ENCODE measurements at regions not wholly inside any gene's neighbourhood (a gene's known extent, or its start where the extent isn't known, plus 50 kb on each side); places are given as distances from the start of the nearest gene placed in this dataset.
"Not testable (repeated sequence)": the region's sequence is repeated elsewhere in the genome, so short reads cannot be mapped to it uniquely, and the experiment has no call there.

DNA sequence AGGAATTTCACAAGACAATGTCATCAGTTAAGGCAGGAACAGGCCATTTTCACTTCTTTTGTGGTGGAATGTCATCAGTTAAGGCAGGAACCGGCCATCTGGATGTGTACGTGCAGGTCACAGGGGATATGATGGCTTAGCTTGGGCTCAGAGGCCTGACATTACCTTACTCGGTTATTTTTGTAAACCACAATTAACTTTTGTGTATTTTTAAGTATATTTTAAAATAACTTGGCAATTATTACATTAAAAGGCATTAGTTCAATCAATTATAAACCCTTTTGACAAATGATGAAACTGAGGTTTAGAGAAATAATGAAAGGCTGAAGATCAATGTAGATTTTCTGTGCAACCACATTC, 801.3 kb upstream of the CDH10 start:
- POLR2A ChIA-PET, result not testable (repeated sequence)

DNA sequence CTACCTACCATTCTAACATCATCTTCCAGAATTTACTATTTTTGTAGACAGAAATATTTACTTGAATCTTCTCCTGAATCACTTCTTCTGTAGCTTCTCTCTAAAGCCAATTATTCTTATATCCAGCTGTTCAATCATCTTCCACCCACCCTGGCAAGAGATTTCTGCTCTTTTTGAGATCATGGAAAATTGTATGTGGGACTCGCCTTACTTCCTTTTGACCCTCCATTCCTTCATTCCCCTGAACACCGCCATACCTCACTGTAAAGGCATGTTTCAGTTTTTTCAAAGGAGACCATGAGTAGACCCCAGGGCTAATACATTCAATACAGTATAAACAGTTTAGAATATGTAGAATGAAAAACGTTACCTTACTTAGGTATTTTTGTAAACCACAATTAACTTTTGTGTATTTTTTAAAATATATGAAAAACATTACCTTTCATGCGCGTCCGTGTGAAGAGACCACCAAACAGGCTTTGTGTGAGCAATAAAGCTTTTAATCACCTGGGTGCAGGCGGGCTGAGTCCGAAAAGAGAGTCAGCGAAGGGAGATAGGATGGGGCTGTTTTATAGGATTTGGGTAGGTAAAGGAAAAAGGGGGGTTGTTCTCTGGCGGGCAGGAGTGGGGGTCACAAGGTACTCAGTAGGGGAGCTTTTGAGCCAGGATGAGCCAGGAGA, 800.7 kb upstream of the CDH10 start:
- H3K27me3 Mint-ChIP-seq; H3K4me1 ChIP-seq (ENCODE audit: control insufficient read depth in 2 of 2, insufficient read depth in 2 of 2, low read length in 2 of 2); H3K4me3 ChIP-seq (ENCODE audit: low read length); H3K36me3 Mint-ChIP-seq; ATAC-seq; H3K27ac ChIP-seq (ENCODE audit: low read depth, low read length); H3K4me1 Mint-ChIP-seq; intact Hi-C loops (cut with micrococcal nuclease); POLR2A ChIA-PET; H3K27ac Mint-ChIP-seq; H3K36me3 ChIP-seq (ENCODE audit: control insufficient read depth in 2 of 3, insufficient read depth in 3 of 3, low read length in 3 of 3); CTCF ChIA-PET; H3K27me3 ChIP-seq (ENCODE audit: control insufficient read depth in 2 of 2, insufficient read depth in 2 of 2, low read length in 2 of 2); H3K4me3 Mint-ChIP-seq; DNase-seq; H3K9me3 ChIP-seq (ENCODE audit: control insufficient read depth in 2 of 3, low read length in 3 of 3): not testable (repeated sequence)
- peaks cover 2 to 14% (median 6%) of the 10 kb centered on the region in 11 donors for H3K9me3 Mint-ChIP-seq

More for the DNA sequence above, 801.3 kb upstream of the CDH10 start:
- CTCF ChIA-PET; H3K27me3 ChIP-seq (ENCODE audit: control insufficient read depth in 2 of 2, insufficient read depth in 2 of 2, low read length in 2 of 2); H3K4me3 ChIP-seq (ENCODE audit: low read length); H3K27me3 Mint-ChIP-seq; H3K27ac ChIP-seq (ENCODE audit: low read depth, low read length); H3K4me1 ChIP-seq (ENCODE audit: control insufficient read depth in 2 of 2, insufficient read depth in 2 of 2, low read length in 2 of 2); H3K36me3 ChIP-seq (ENCODE audit: control insufficient read depth in 2 of 3, insufficient read depth in 3 of 3, low read length in 3 of 3); ATAC-seq; H3K4me1 Mint-ChIP-seq; DNase-seq; H3K27ac Mint-ChIP-seq; intact Hi-C loops (cut with micrococcal nuclease); H3K36me3 Mint-ChIP-seq; H3K4me3 Mint-ChIP-seq; H3K9me3 ChIP-seq (ENCODE audit: control insufficient read depth in 2 of 3, low read length in 3 of 3): not testable (repeated sequence)
- peaks cover 2 to 14% (median 7%) of the 10 kb centered on the region in 11 donors for H3K9me3 Mint-ChIP-seq

DNA sequence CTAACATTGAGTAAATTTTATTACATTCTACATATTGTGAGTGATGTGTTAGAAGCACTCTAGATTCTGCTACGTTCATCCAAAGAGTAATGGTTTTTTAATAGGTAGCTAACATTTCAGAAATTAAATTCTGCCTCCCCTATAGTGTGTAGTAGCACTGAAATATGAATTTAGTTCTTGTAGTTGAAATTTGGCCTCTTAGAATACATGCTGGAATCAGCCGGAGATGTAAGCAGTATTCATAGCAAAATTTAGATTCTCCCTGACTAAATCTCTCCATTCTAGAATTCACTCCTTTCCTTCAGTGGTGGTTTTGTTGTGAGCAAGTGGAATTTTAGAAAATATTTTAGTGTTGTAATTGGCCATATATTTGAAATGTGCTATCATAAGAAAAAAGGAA, 799.9 kb upstream of the CDH10 start:
- H3K27ac ChIP-seq (ENCODE audit: low read depth, low read length), result no peak overlapping the region
- Mint-ChIP-seq H3K36me3 (no peaks in the 10 kb centered on the region), H3K27me3 (no peaks in the 10 kb centered on the region), H3K4me1 (no peaks in the 10 kb centered on the region), H3K27ac (no peak overlapping the region), H3K9me3 (peaks cover 0 to 14% (median 6%) of the 10 kb centered on the region in 11 donors), H3K4me3 (no peak overlapping the region)
- ATAC-seq, result no peak
- ChIA-PET POLR2A (no interaction called here), CTCF (no interaction called here)
- no peak for DNase-seq
- H3K9me3 ChIP-seq (ENCODE audit: control insufficient read depth in 2 of 3, low read length in 3 of 3), result no peaks in the 10 kb centered on the region
- H3K4me3 ChIP-seq (ENCODE audit: low read length), result no peak overlapping the region
- no peaks in the 10 kb centered on the region for H3K4me1 ChIP-seq (ENCODE audit: control insufficient read depth in 2 of 2, insufficient read depth in 2 of 2, low read length in 2 of 2)
- intact Hi-C loops (cut with micrococcal nuclease), result no loop called here
- no peaks in the 10 kb centered on the region for H3K27me3 ChIP-seq (ENCODE audit: control insufficient read depth in 2 of 2, insufficient read depth in 2 of 2, low read length in 2 of 2)
- H3K36me3 ChIP-seq (ENCODE audit: control insufficient read depth in 2 of 3, insufficient read depth in 3 of 3, low read length in 3 of 3), result no peaks in the 10 kb centered on the region

- Mint-ChIP-seq H3K4me1 (no peaks in the 10 kb centered on the region), H3K4me3 (no peak overlapping the region), H3K36me3 (no peaks in the 10 kb centered on the region), H3K9me3 (peaks cover 0 to 14% (median 4%) of the 10 kb centered on the region in 11 donors), H3K27ac (no peak overlapping the region), H3K27me3 (no peaks in the 10 kb centered on the region)
- DNase-seq (no peak), ATAC-seq (no peak)
- Histone ChIP-seq H3K4me1 (ENCODE audit: control insufficient read depth in 2 of 2, insufficient read depth in 2 of 2, low read length in 2 of 2) (no peaks in the 10 kb centered on the region), H3K4me3 (ENCODE audit: low read length) (no peak overlapping the region), H3K36me3 (ENCODE audit: control insufficient read depth in 2 of 3, insufficient read depth in 3 of 3, low read length in 3 of 3) (no peaks in the 10 kb centered on the region), H3K27me3 (ENCODE audit: control insufficient read depth in 2 of 2, insufficient read depth in 2 of 2, low read length in 2 of 2) (no peaks in the 10 kb centered on the region), H3K27ac (ENCODE audit: low read depth, low read length) (no peak overlapping the region), H3K9me3 (ENCODE audit: control insufficient read depth in 2 of 3, low read length in 3 of 3) (no peaks in the 10 kb centered on the region)
- intact Hi-C loops (cut with micrococcal nuclease), result no loop called here
- CTCF ChIA-PET, result no interaction called here
- POLR2A ChIA-PET, result no interaction called here
Observed at GRCh38 chr5:25441810-25442209, 797.0 kb upstream of the CDH10 start.

- Mint-ChIP-seq H3K4me3 (no peak overlapping the region), H3K4me1 (no peaks in the 10 kb centered on the region), H3K27ac (no peak overlapping the region), H3K36me3 (no peaks in the 10 kb centered on the region), H3K9me3 (peaks cover 0 to 24% (median 2%) of the 10 kb centered on the region in 11 donors), H3K27me3 (no peaks in the 10 kb centered on the region)
- H3K27ac ChIP-seq (ENCODE audit: low read depth, low read length), result no peak overlapping the region
- H3K4me1 ChIP-seq (ENCODE audit: control insufficient read depth in 2 of 2, insufficient read depth in 2 of 2, low read length in 2 of 2), result no peaks in the 10 kb centered on the region
- H3K4me3 ChIP-seq (ENCODE audit: low read length), result no peak overlapping the region
- H3K27me3 ChIP-seq (ENCODE audit: control insufficient read depth in 2 of 2, insufficient read depth in 2 of 2, low read length in 2 of 2), result no peaks in the 10 kb centered on the region
- H3K36me3 ChIP-seq (ENCODE audit: control insufficient read depth in 2 of 3, insufficient read depth in 3 of 3, low read length in 3 of 3), result no peaks in the 10 kb centered on the region
- CTCF ChIA-PET, result no interaction called here
- intact Hi-C loops (cut with micrococcal nuclease), result no loop called here
- peaks cover 0 to 3% (median 0%) of the 10 kb centered on the region in 3 experiments for H3K9me3 ChIP-seq (ENCODE audit: control insufficient read depth in 2 of 3, low read length in 3 of 3)
- no peak for DNase-seq
- ATAC-seq, result no peak
- POLR2A ChIA-PET, result no interaction called here
Observed at GRCh38 chr5:25439025-25439424, 794.2 kb upstream of the CDH10 start.

- H3K9me3 ChIP-seq (ENCODE audit: control insufficient read depth in 2 of 3, low read length in 3 of 3); H3K27ac ChIP-seq (ENCODE audit: low read depth, low read length); H3K4me1 Mint-ChIP-seq; H3K27ac Mint-ChIP-seq; H3K36me3 ChIP-seq (ENCODE audit: control insufficient read depth in 2 of 3, insufficient read depth in 3 of 3, low read length in 3 of 3); H3K4me3 ChIP-seq (ENCODE audit: low read length); DNase-seq; CTCF ChIA-PET; H3K36me3 Mint-ChIP-seq; POLR2A ChIA-PET; ATAC-seq; H3K4me1 ChIP-seq (ENCODE audit: control insufficient read depth in 2 of 2, insufficient read depth in 2 of 2, low read length in 2 of 2); H3K4me3 Mint-ChIP-seq; H3K27me3 Mint-ChIP-seq; H3K27me3 ChIP-seq (ENCODE audit: control insufficient read depth in 2 of 2, insufficient read depth in 2 of 2, low read length in 2 of 2); intact Hi-C loops (cut with micrococcal nuclease): not testable (repeated sequence)
- peaks cover 0 to 24% (median 5%) of the 10 kb centered on the region in 11 donors for H3K9me3 Mint-ChIP-seq
Observed at GRCh38 chr5:25438375-25438774, 793.6 kb upstream of the CDH10 start.

- DNase-seq (no peak), ATAC-seq (no peak)
- H3K4me3 ChIP-seq (ENCODE audit: low read length), result no peak overlapping the region
- H3K27ac ChIP-seq (ENCODE audit: low read depth, low read length), result no peak overlapping the region
- peaks cover 0 to 24% (median 5%) of the 10 kb centered on the region in 11 donors for H3K9me3 Mint-ChIP-seq
- no peak overlapping the region for H3K4me3 Mint-ChIP-seq
- H3K27me3 ChIP-seq (ENCODE audit: control insufficient read depth in 2 of 2, insufficient read depth in 2 of 2, low read length in 2 of 2), result no peaks in the 10 kb centered on the region
- ChIA-PET POLR2A (interaction anchor here (0.7 kb wide), 1 partner anchor 27 kb away, joined by 3 read pairs; no protein-coding TSS in a partner anchor), CTCF (no interaction called here)
- H3K4me1 Mint-ChIP-seq, result no peaks in the 10 kb centered on the region
- no peaks in the 10 kb centered on the region for H3K4me1 ChIP-seq (ENCODE audit: control insufficient read depth in 2 of 2, insufficient read depth in 2 of 2, low read length in 2 of 2)
- no peaks in the 10 kb centered on the region for H3K36me3 Mint-ChIP-seq
- H3K9me3 ChIP-seq (ENCODE audit: control insufficient read depth in 2 of 3, low read length in 3 of 3), result peaks cover 0 to 3% (median 0%) of the 10 kb centered on the region in 3 experiments
- intact Hi-C loops (cut with micrococcal nuclease), result no loop called here
- no peak overlapping the region for H3K27ac Mint-ChIP-seq
- no peaks in the 10 kb centered on the region for H3K36me3 ChIP-seq (ENCODE audit: control insufficient read depth in 2 of 3, insufficient read depth in 3 of 3, low read length in 3 of 3)
- no peaks in the 10 kb centered on the region for H3K27me3 Mint-ChIP-seq
Observed at GRCh38 chr5:25436452-25436851, 791.7 kb upstream of the CDH10 start.

Data from naive thymus-derived CD4-positive, alpha-beta T cell (primary cell).